Neural cell (in vitro differentiated cells): ENCODE measurements at regions not wholly inside any gene's neighbourhood (a gene's known extent, or its start where the extent isn't known, plus 50 kb on each side); places are given as distances from the start of the nearest gene placed in this dataset.

Experiments used
- H2AFZ ChIP-seq: fragments of 200-600, 300-800 bp; sonication (generic), shearing (Covaris generic); 2 replicates; pipeline ENCODE4 v1.6.0; 2014; ENCODE audit warnings: low read depth, mild to moderate bottlenecking, antibody characterized with exemption, low read length, moderate library complexity
- H3F3A ChIP-seq: fragments of 200-600 bp; shearing (Covaris generic); 2 replicates; pipeline ENCODE4 v1.6.1; 2016; ENCODE audit warnings: mild to moderate bottlenecking, moderate library complexity, mixed read lengths, antibody characterized with exemption, low read length; ENCODE audit not compliant: insufficient read depth, poor library complexity, severe bottlenecking
- H3K27ac ChIP-seq: fragments of 200-600, 300-800 bp; sonication (generic), shearing (Covaris generic); 2 replicates; pipeline ENCODE4 v1.5.1; 2014; ENCODE audit warnings: mild to moderate bottlenecking, low read length, moderate library complexity
- H3K27me3 ChIP-seq: fragments of 300-800, 200-600 bp; sonication (generic), shearing (Covaris generic); 2 replicates; pipeline ENCODE4 v1.6.0; 2014; ENCODE audit warnings: mild to moderate bottlenecking, low read depth, low read length, moderate library complexity; ENCODE audit not compliant: insufficient read depth
- H3K36me3 ChIP-seq: fragments of 300-800, 200-600 bp; sonication (generic), shearing (Covaris generic); 2 replicates; pipeline ENCODE4 v1.5.1; 2014; ENCODE audit warnings: mild to moderate bottlenecking, antibody characterized with exemption, low read length, moderate library complexity; ENCODE audit not compliant: insufficient read depth
- H3K4me2 ChIP-seq: fragments of 300-800, 200-600 bp; sonication (generic), shearing (Covaris generic); 2 replicates; pipeline ENCODE4 v1.6.0; 2014; ENCODE audit warnings: mild to moderate bottlenecking, low read length
- H3K4me3 ChIP-seq: fragments of 300-800, 200-600 bp; sonication (generic), shearing (Covaris generic); 2 replicates; pipeline ENCODE4 v1.5.1; 2014; ENCODE audit warnings: mild to moderate bottlenecking, low read length, moderate library complexity
- H3K79me2 ChIP-seq: fragments of 200-600 bp; shearing (Covaris generic); replicated peaks from 2 replicates; pipeline ENCODE4 v1.6.0; 2014; ENCODE audit warnings: mild to moderate bottlenecking, low read length, moderate library complexity; ENCODE audit not compliant: insufficient read depth
- H3K9ac ChIP-seq: fragments of 300-800, 200-600 bp; sonication (generic), shearing (Covaris generic); 2 replicates; pipeline ENCODE4 v1.6.1; 2016; ENCODE audit warnings: mild to moderate bottlenecking, low read length, mixed read lengths
- H3K9me2 ChIP-seq: fragments of 200-600 bp; shearing (Covaris generic); 2 replicates; pipeline ENCODE4 v1.6.1; 2016; ENCODE audit warnings: mild to moderate bottlenecking, low read length, mixed read lengths; ENCODE audit not compliant: insufficient read depth
- H3K9me3 ChIP-seq: fragments of 200-600, 300-800 bp; sonication (generic), shearing (Covaris generic); 2 replicates; pipeline ENCODE4 v1.6.1; 2016; ENCODE audit warnings: mild to moderate bottlenecking, mixed run types, low read length, moderate library complexity, mixed read lengths
- H4K20me1 ChIP-seq: fragments of 200-600 bp; shearing (Covaris generic); 2 replicates; pipeline ENCODE4 v1.6.1; 2016; ENCODE audit warnings: mild to moderate bottlenecking, mixed run types; ENCODE audit not compliant: insufficient read depth
- EP300 ChIP-seq: fragments of 450-650 bp; conservative IDR thresholded peaks from 2 replicates; pipeline ENCODE4 v1.6.1; 2014; ENCODE audit warnings: antibody characterized with exemption, mild to moderate bottlenecking, moderate library complexity; ENCODE audit not compliant: poor library complexity, severe bottlenecking
- EZH2 ChIP-seq: fragments of 200-600, 300-800 bp; shearing (Covaris generic), sonication (generic); IDR thresholded peaks from 2 replicates; pipeline ENCODE4 v1.6.1; 2014; ENCODE audit warnings: antibody characterized with exemption, low read length, borderline replicate concordance, mild to moderate bottlenecking; ENCODE audit not compliant: insufficient read depth, poor library complexity, severe bottlenecking
- MXI1 ChIP-seq: fragments of 450-650 bp; conservative IDR thresholded peaks from 2 replicates; pipeline ENCODE4 v1.6.1; 2014; ENCODE audit warnings: antibody characterized with exemption, mild to moderate bottlenecking; ENCODE audit not compliant: poor library complexity, severe bottlenecking
- POLR2AphosphoS5 ChIP-seq: IDR thresholded peaks from 2 replicates; pipeline ENCODE4 v1.6.1; 2012
- RAD21 ChIP-seq: fragments of 450-650 bp; conservative IDR thresholded peaks from 2 replicates; pipeline ENCODE4 v1.6.1; 2014; ENCODE audit warnings: antibody characterized with exemption, mild to moderate bottlenecking, moderate library complexity
- SMC3 ChIP-seq: fragments of 450-650 bp; conservative IDR thresholded peaks from 2 replicates; pipeline ENCODE4 v1.6.1; 2014; ENCODE audit warnings: antibody characterized with exemption, mild to moderate bottlenecking, moderate library complexity; ENCODE audit not compliant: poor library complexity
- TAF1 ChIP-seq: IDR thresholded peaks from 2 replicates; pipeline ENCODE4 v1.6.1; 2012; ENCODE audit warnings: low read depth
- TF ChIP-seq, protein P1 (sequence below): fragments of 450-650 bp; IDR thresholded peaks from 2 replicates; pipeline ENCODE4 v1.5.1; 2014; ENCODE audit warnings: antibody characterized with exemption, mild to moderate bottlenecking, moderate library complexity; ENCODE audit not compliant: poor library complexity, severe bottlenecking
- TF ChIP-seq, protein P2 (sequence below): IDR thresholded peaks from 2 replicates; pipeline ENCODE4 v1.6.1; 2012; ENCODE audit warnings: borderline replicate concordance

DNA sequence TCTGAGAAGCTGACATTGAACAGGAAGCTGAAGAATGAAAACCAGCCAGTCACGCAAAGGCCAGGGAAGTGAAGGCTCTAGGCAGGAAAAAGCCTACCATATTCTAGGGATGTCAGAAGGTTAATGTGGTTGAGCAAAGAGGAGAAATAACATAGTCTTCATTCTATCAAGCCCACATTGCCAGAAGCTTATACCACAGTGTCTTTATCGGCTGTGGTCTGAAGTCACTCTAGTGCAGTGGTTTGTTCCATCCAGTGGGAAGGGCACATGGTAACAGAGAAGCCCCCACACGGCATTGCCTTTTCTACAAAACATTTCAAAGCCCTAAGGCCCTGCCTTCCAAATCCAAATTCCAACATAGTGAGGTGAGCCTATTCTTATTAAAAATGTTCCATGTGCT is 311.3 kb downstream of the TNS1 start:
- Histone ChIP-seq H3K4me2 (no peak overlapping the region), H3F3A (no peaks in the 10 kb centered on the region), H3K4me3 (no peak overlapping the region), H3K9ac (no peak overlapping the region), H3K9me3 (no peaks in the 10 kb centered on the region), H2AFZ (no peak overlapping the region), H3K9me2 (no peaks in the 10 kb centered on the region), H3K27ac (no peak overlapping the region), H3K36me3 (no peaks in the 10 kb centered on the region), H3K27me3 (no peaks in the 10 kb centered on the region), H4K20me1 (no peaks in the 10 kb centered on the region), H3K79me2 (no peaks in the 10 kb centered on the region)
- TF ChIP-seq EP300 = no peak
- no peak for TF ChIP-seq RAD21
- no peak for TF ChIP-seq POLR2AphosphoS5
- no peak for TF ChIP-seq TAF1
- TF ChIP-seq EZH2 = no peak
- no peak for TF ChIP-seq SMC3
- no peak for TF ChIP-seq MXI1
- TF ChIP-seq, protein P1, sequence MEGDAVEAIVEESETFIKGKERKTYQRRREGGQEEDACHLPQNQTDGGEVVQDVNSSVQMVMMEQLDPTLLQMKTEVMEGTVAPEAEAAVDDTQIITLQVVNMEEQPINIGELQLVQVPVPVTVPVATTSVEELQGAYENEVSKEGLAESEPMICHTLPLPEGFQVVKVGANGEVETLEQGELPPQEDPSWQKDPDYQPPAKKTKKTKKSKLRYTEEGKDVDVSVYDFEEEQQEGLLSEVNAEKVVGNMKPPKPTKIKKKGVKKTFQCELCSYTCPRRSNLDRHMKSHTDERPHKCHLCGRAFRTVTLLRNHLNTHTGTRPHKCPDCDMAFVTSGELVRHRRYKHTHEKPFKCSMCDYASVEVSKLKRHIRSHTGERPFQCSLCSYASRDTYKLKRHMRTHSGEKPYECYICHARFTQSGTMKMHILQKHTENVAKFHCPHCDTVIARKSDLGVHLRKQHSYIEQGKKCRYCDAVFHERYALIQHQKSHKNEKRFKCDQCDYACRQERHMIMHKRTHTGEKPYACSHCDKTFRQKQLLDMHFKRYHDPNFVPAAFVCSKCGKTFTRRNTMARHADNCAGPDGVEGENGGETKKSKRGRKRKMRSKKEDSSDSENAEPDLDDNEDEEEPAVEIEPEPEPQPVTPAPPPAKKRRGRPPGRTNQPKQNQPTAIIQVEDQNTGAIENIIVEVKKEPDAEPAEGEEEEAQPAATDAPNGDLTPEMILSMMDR = no peak
- TF ChIP-seq, protein P2, sequence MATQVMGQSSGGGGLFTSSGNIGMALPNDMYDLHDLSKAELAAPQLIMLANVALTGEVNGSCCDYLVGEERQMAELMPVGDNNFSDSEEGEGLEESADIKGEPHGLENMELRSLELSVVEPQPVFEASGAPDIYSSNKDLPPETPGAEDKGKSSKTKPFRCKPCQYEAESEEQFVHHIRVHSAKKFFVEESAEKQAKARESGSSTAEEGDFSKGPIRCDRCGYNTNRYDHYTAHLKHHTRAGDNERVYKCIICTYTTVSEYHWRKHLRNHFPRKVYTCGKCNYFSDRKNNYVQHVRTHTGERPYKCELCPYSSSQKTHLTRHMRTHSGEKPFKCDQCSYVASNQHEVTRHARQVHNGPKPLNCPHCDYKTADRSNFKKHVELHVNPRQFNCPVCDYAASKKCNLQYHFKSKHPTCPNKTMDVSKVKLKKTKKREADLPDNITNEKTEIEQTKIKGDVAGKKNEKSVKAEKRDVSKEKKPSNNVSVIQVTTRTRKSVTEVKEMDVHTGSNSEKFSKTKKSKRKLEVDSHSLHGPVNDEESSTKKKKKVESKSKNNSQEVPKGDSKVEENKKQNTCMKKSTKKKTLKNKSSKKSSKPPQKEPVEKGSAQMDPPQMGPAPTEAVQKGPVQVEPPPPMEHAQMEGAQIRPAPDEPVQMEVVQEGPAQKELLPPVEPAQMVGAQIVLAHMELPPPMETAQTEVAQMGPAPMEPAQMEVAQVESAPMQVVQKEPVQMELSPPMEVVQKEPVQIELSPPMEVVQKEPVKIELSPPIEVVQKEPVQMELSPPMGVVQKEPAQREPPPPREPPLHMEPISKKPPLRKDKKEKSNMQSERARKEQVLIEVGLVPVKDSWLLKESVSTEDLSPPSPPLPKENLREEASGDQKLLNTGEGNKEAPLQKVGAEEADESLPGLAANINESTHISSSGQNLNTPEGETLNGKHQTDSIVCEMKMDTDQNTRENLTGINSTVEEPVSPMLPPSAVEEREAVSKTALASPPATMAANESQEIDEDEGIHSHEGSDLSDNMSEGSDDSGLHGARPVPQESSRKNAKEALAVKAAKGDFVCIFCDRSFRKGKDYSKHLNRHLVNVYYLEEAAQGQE = no peak

DNA sequence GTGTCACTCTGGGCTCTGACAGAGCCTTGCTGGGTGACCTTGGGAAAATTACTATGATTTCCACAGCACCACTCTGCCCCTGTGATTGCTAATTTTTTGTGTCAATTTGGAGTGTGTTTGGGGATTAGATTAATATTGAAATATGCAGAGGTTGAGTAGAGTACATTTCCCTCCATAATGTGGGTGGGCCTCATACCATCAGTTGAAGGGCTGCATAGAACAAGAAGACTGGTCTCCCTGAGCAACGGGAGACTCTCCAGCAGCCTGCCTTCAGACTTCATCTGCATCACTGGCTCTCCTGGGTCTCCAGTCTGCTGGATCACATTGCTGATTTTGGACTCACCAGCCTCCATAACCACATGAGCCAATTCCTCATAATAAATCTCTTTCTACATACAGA is 313.7 kb downstream of the TNS1 start:
- no peaks in the 10 kb centered on the region for H3F3A ChIP-seq
- no peak overlapping the region for H3K27ac ChIP-seq
- no peak overlapping the region for H3K4me2 ChIP-seq
- no peaks in the 10 kb centered on the region for H3K36me3 ChIP-seq
- no peak overlapping the region for H3K9ac ChIP-seq
- no peaks in the 10 kb centered on the region for H3K79me2 ChIP-seq
- TF ChIP-seq RAD21 (no peak), EZH2 (no peak), EP300 (no peak), TAF1 (no peak), SMC3 (no peak), MXI1 (no peak), POLR2AphosphoS5 (no peak)
- TF ChIP-seq, protein P1 = no peak
- TF ChIP-seq, protein P2 = no peak
- no peak overlapping the region for H3K4me3 ChIP-seq
- H3K27me3 ChIP-seq = no peaks in the 10 kb centered on the region
- no peaks in the 10 kb centered on the region for H3K9me3 ChIP-seq
- no peak overlapping the region for H2AFZ ChIP-seq
- H4K20me1 ChIP-seq = no peaks in the 10 kb centered on the region
- no peaks in the 10 kb centered on the region for H3K9me2 ChIP-seq
